ENCODE measurements at regions not wholly inside any gene's neighbourhood (a gene's known extent, or its start where the extent isn't known, plus 50 kb on each side); places are given as distances from the start of the nearest gene placed in this dataset.

GRCh38 chr7:12107381-12107780 lies 103.7 kb upstream of the TMEM106B start:
- no peak for TF ChIP-seq POLR2A (IDR thresholded peaks at IDR 0.05; ENCODE audit: low read depth, low read length)
- no peak for TF ChIP-seq CTCF (conservative IDR thresholded peaks at IDR 0.05; ENCODE audit: low read depth, low read length)
- TF ChIP-seq CHD1 (IDR thresholded peaks at IDR 0.05; ENCODE audit: low read depth, low read length), result no peak
- TF ChIP-seq MAZ (IDR thresholded peaks at IDR 0.05; ENCODE audit: borderline replicate concordance, low read depth, low read length), result no peak
- no peak for TF ChIP-seq BHLHE40 (IDR thresholded peaks at IDR 0.05; ENCODE audit: low read depth, low read length)
- TF ChIP-seq RFX5 (IDR thresholded peaks at IDR 0.05; ENCODE audit: low read depth, low read length), result no peak
- TF ChIP-seq SMC3 (IDR thresholded peaks at IDR 0.05; ENCODE audit: low read depth, low read length), result no peak
- TF ChIP-seq RCOR1 (IDR thresholded peaks at IDR 0.05; ENCODE audit: insufficient replicate concordance, low read length), result no peak
- no peak for TF ChIP-seq MAFK (IDR thresholded peaks at IDR 0.05; ENCODE audit: low read depth, low read length)
- TF ChIP-seq USF2 (IDR thresholded peaks at IDR 0.05; ENCODE audit: low read depth, low read length), result no peak
- no peak for TF ChIP-seq RAD21 (IDR thresholded peaks at IDR 0.05; ENCODE audit: low read length)
- TF ChIP-seq ELK1 (IDR thresholded peaks at IDR 0.05; ENCODE audit: borderline replicate concordance, low read depth, low read length), result no peak
- TF ChIP-seq FOS (IDR thresholded peaks at IDR 0.05; ENCODE audit: low read depth, low read length), result no peak
- no peak for TF ChIP-seq CEBPB (IDR thresholded peaks at IDR 0.05; ENCODE audit: low read depth, low read length)
